GM12873 (cell line): ENCODE measurements at regions not wholly inside any gene's neighbourhood (a gene's known extent, or its start where the extent isn't known, plus 50 kb on each side); places are given as distances from the start of the nearest gene placed in this dataset.

ENCODE experiments used
- CTCF ChIP-seq: IDR thresholded peaks from 2 replicates; pipeline ENCODE4 v1.5.1; 2012; ENCODE audit warnings: low read depth, mild to moderate bottlenecking, moderate library complexity, low read length, control low read depth; ENCODE audit not compliant: insufficient read depth; ENCODE audit errors: missing control alignments

GRCh38 chr7:25864511-25864910 is 287.5 kb upstream of the NFE2L3 start:
- no peak for TF ChIP-seq CTCF

GRCh38 chr7:25864943-25865751 is 286.9 kb upstream of the NFE2L3 start:
- no peak for TF ChIP-seq CTCF

- TF ChIP-seq CTCF: no peak
Measured at GRCh38 chr7:25868509-25868908, 283.5 kb upstream of the NFE2L3 start.

- no peak for TF ChIP-seq CTCF
Measured at GRCh38 chr7:25870574-25870973, 281.4 kb upstream of the NFE2L3 start.

- no peak for TF ChIP-seq CTCF
Measured at GRCh38 chr7:25876092-25876491, 275.9 kb upstream of the NFE2L3 start.

GRCh38 chr7:25877802-25878789 is 273.9 kb upstream of the NFE2L3 start:
- no peak for TF ChIP-seq CTCF

- no peak for TF ChIP-seq CTCF
Measured at GRCh38 chr7:25879799-25880198, 272.2 kb upstream of the NFE2L3 start.
